ENCODE measurements at regions not wholly inside any gene's neighbourhood (a gene's known extent, or its start where the extent isn't known, plus 50 kb on each side); places are given as distances from the start of the nearest gene placed in this dataset.

GRCh38 chr5:3827624-3828023, 232.0 kb downstream of the IRX1 start:
- DNase-seq = no peak

GRCh38 chr5:3828761-3829160, 233.1 kb downstream of the IRX1 start:
- no peak for DNase-seq

GRCh38 chr5:3833566-3833965, 237.9 kb downstream of the IRX1 start:
- DNase-seq = no peak

GRCh38 chr5:3835811-3836210, 240.2 kb downstream of the IRX1 start:
- no peak for DNase-seq

GRCh38 chr5:3836528-3836927, 240.9 kb downstream of the IRX1 start:
- no peak for DNase-seq

- DNase-seq = no peak
Measured at GRCh38 chr5:3837506-3837905, 241.9 kb downstream of the IRX1 start.

- no peak for DNase-seq
Measured at GRCh38 chr5:3839151-3839550, 243.5 kb downstream of the IRX1 start.

- DNase-seq = no peak
Measured at GRCh38 chr5:3842591-3842990, 247.0 kb downstream of the IRX1 start.

GRCh38 chr5:3843706-3844105, 248.1 kb downstream of the IRX1 start:
- no peak for DNase-seq

GRCh38 chr5:3844266-3844665, 248.6 kb downstream of the IRX1 start:
- no peak for DNase-seq

- no peak for DNase-seq
Measured at GRCh38 chr5:3845230-3845629, 249.6 kb downstream of the IRX1 start.

GRCh38 chr5:3852161-3852916, 256.7 kb downstream of the IRX1 start:
- DNase-seq = no peak

GRCh38 chr5:3853362-3853761, 257.7 kb downstream of the IRX1 start:
- no peak for DNase-seq

- no peak for DNase-seq
Measured at GRCh38 chr5:3854188-3854821, 258.7 kb downstream of the IRX1 start.

- no peak for DNase-seq
Measured at GRCh38 chr5:3856036-3856435, 260.4 kb downstream of the IRX1 start.

- no peak for DNase-seq
Measured at GRCh38 chr5:3858524-3858923, 262.9 kb downstream of the IRX1 start.

GRCh38 chr5:3862906-3863305, 267.3 kb downstream of the IRX1 start:
- DNase-seq = no peak

GRCh38 chr5:3875144-3875543, 279.5 kb downstream of the IRX1 start:
- no peak for DNase-seq

GRCh38 chr5:3878267-3878666, 282.6 kb downstream of the IRX1 start:
- no peak for DNase-seq

GRCh38 chr5:3883040-3883439, 287.4 kb downstream of the IRX1 start:
- no peak for DNase-seq

- DNase-seq = no peak
Measured at GRCh38 chr5:3886524-3887451, 291.2 kb downstream of the IRX1 start.

GRCh38 chr5:3888310-3888709, 292.7 kb downstream of the IRX1 start:
- DNase-seq = no peak

GRCh38 chr5:3889412-3890142, 293.9 kb downstream of the IRX1 start:
- DNase-seq = no peak
